DMS53 treated with DMSO at 0.1 percent for 48 hours (cell line): ENCODE measurements at regions not wholly inside any gene's neighbourhood (a gene's known extent, or its start where the extent isn't known, plus 50 kb on each side); places are given as distances from the start of the nearest gene placed in this dataset.
A peak's percentile ranks its signal among the peaks of the same experiment; 100 is the strongest.
"Not testable (repeated sequence)": the region's sequence is repeated elsewhere in the genome, so short reads cannot be mapped to it uniquely, and the experiment has no call there.

ENCODE experiments used
- DNase-seq: peaks from one replicate; lab custom pipeline; 2025; ENCODE audit not compliant: unreplicated experiment; lab: John Stamatoyannopoulos, UW

DNA sequence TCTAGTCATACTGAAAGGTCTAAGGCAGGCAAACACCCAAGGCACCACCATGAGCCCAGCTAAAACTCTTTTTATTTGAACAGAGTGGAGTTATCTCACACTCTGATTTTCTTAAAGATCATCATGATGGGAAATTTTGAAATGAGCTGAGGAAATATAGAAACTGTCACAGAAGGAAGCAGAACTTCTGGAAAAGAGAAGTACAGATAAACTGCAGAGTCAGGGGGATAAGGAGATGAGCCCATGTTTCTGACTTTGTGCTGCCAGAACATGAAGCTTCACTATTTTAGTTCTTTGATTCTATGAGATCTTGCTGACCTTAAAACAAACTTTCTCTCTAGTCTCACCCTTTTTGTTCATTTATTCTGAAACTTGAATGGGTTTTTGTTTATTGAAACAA, 406.5 kb upstream of the EDIL3 start:
- DNase-seq, result no peak

- no peak for DNase-seq
These were observed 405.7 kb upstream of the EDIL3 start for GRCh38 chr5:84790406-84790805.

- no peak for DNase-seq
These were observed 398.3 kb upstream of the EDIL3 start for GRCh38 chr5:84783003-84783402.

DNA sequence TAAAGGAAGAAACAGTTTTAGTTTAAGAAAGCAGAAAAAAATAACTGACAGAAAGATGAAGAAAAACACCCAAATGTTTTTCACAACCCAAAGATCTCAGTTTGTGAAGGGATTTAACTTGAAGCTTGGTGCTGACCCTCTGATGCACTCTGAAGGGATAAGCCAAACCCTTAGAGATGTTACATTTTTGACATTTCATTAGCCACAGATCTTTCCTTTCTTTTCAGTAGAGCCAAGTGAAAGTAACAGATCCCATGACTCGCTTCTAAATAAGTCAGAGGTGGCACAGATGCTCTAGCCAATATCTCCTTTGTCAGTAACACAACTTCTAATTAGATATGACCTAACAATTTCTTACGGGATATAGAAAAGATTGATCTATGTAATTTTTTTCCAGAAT, 394.5 kb upstream of the EDIL3 start:
- DNase-seq, result no peak

GRCh38 chr5:84764227-84764626, 379.5 kb upstream of the EDIL3 start:
- no peak for DNase-seq

DNA sequence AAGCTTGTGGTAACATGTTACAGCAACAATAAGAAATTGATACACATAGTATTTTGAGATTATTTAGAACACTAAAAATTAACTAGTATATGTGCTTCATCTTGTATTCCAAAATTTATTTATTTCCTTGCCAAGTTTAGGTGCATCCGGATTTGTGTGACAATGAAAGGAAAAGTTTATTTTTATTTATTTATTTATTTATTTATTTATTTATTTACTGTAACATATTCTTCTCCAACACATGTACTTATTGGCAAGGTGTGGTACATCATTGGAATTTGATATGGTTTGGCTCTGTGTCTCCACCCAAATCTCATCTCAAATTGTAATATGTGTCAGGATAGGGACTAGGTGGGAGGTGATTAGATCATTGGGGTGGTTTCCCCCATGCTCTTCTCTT, 373.3 kb upstream of the EDIL3 start:
- DNase-seq, result no peak

- no peak for DNase-seq
These were observed 368.1 kb upstream of the EDIL3 start for GRCh38 chr5:84752780-84753179.

DNA sequence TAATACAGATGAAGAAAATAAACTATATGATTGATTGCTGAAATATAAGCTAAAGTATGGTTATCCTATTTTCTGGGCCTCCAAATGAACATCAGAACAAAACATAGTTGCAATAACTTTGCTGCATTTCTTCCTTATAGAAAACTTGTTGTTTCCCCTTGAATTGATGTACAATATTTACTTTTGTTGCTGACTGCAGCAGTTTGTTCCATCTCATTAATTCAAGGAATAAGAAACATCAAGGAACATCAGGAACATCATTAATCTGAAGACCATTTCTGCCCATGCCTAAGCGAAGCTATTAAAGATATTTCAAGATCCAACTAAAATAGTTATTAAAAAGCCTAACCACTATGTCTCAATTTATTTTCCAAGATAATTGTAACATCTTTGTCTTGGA, 363.6 kb upstream of the EDIL3 start:
- DNase-seq, result no peak

DNA sequence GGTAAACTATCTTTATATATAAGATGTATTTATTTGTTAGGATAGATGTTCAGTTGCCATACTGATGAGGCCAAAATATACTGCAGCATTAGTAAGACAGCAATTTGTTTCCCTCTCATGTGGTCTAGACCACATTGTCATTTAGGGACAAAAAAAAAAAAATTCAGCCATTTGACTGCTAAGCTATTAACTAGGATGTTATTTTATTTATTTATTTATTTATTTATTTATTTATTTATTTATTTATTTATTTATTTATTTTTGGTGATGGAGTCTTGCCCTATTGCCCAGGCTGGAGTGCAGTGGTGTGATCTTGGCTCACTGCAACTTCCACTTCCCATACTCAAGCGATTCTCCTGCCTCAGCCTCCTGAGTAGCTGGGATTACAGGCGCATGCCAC, 361.6 kb upstream of the EDIL3 start:
- DNase-seq, result not testable (repeated sequence)

- DNase-seq, result no peak
These were observed 356.4 kb upstream of the EDIL3 start for GRCh38 chr5:84741056-84741455.

DNA sequence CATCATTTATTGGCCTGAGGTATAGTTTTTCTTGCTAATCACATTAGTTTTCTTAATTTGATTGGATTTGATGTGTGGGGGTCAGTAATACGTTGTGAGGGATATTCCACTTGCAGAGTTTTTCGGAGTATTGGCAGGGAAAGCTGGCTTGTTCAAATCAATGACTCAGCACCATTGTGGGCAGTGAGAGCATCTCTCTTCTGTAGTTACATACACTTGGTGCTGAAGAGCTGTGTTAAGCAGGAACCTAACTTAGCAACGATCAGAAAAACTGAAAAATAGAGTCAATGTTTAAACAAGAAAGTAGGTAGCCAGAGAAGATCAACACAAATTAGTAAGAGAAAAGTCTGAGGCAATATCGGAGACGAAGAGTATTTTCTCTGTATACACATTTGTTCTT, 344.6 kb upstream of the EDIL3 start:
- peak; percentile 46 for DNase-seq

GRCh38 chr5:84727708-84728107, 343.0 kb upstream of the EDIL3 start:
- no peak for DNase-seq

- DNase-seq, result no peak
These were observed 341.4 kb upstream of the EDIL3 start for GRCh38 chr5:84725946-84726570.

- DNase-seq, result no peak
These were observed 340.0 kb upstream of the EDIL3 start for GRCh38 chr5:84724683-84725082.

DNA sequence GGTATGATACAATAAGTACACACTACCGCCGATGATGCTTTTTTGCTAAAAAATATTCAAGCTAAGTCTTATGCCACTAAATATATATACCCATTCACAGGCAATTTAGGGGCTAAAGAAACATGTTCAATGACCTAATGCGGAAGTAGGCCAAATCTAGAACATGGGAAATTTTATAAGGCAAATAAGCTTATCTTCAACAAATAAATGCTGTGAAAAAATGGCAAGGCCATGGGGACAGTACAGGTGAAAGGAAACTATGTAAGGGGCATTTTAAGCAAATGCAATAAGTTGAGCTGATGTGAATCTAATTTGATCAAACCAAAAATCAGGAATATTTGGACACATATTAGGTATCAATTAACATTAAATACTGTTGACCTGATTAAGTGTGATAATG, 339.5 kb upstream of the EDIL3 start:
- no peak for DNase-seq

GRCh38 chr5:84718377-84718776, 333.7 kb upstream of the EDIL3 start:
- no peak for DNase-seq

DNA sequence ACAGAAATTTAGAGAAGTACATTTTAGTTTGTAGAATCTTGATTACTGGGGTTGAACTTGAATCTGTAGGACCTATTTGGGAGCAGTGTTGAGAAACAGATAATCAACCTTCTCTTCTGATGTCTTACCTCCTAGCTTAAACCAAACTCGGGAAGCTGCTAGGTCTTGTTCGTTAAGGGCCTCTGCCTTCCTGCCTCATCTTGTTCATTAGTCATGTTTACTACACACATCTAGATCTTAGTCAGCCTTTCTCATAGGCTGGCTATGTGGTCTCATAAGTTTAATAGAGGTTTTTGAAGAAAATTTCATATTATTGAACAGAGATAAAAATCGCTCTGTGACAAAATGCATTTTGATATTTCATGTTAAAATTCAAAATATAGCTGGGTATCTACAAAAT, 331.0 kb upstream of the EDIL3 start:
- DNase-seq, result no peak

DNA sequence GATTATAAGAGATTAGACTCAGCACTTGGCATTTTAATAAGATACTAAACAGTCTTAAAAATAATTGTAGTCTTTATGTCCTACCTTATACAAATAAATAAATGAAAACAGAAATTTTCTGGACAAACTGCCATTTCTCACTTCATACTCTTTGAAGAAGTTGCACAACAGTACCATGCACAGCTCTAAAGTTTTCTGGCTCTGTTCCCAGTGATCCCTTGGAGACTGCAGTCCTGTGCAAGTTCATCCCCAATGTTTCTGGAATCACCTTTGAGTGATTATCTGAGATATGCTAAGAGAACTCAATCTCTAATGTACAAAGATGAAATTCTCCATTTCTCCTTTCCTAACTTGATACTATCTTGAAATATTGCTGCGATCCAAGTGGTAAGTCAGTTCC, 330.4 kb upstream of the EDIL3 start:
- DNase-seq, result no peak

- no peak for DNase-seq
These were observed 324.4 kb upstream of the EDIL3 start for GRCh38 chr5:84709075-84709474.

- DNase-seq, result no peak
These were observed 322.3 kb upstream of the EDIL3 start for GRCh38 chr5:84706678-84707641.

DNA sequence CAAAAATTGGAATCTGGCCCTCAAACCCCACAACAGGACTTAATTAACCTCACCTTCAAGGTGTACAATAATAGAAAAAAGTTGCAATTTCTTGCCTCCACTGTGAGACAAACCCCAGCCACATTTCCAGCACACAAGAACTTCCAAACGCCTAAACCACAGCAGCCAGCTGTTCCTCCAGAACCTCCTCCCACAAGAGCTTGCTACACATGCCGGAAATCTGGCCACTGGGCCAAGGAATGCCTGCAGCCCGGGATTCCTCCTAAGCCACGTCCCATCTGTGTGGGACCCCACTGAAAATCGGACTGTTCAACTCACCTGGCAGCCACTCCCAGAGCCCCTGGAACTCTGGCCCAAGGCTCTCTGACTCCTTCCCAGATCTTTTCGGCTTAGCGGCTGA, 315.9 kb upstream of the EDIL3 start:
- not testable (repeated sequence) for DNase-seq

DNA sequence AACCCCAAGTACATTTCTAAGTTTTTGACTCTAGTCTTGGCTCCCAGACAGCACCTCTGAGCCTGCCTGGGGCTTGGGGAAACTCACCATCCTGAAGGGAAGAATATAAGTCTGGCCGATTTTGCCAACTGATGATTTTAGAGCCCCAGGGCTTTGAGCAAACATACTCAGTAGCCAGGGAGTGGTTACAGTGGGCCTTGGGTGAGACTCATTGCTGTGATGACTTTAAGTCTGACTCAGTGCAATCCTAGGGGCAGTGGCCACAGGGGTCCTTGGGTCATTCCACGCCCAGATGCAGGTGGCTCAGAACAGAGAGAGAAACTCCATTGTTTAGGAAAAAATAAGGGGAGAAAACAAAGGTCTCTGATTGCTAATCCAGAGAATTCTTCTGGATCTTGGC, 312.0 kb upstream of the EDIL3 start:
- no peak for DNase-seq

DNA sequence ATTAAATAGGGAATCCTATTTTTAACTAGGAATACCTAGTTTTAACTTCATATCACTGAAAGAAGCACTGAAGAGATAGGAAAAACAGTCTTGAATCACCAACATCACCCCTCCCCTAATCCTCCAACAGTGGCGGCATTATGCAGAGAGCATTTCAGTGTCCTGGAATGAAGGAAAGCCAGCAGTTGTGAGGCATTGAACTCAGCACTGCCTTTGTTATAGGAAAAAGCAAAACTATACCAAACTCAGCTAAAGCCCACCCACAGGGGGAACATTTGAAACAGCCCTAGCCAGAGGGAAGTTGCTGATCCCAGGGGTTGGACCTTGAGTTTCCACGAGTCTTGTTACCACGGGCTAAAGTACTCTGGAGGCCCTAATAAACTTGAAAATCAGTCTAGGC, 310.6 kb upstream of the EDIL3 start:
- DNase-seq, result no peak
